Gastrocnemius medialis (tissue), 4 donors: ENCODE measurements at regions not wholly inside any gene's neighbourhood (a gene's known extent, or its start where the extent isn't known, plus 50 kb on each side); places are given as distances from the start of the nearest gene placed in this dataset.

Experiments used
- CTCF ChIP-seq, 5 experiments: fragments of 450-650 bp in 3 of 5; fragments of 200-600 bp in 2 of 5; sonication (generic) in 2 of 5; IDR thresholded peaks in 4 of 5; conservative IDR thresholded peaks in 1 of 5; 1 replicate in 4 of 5; 2 replicates in 1 of 5; pipeline ENCODE4 v1.5.1; 2016 to 2019; ENCODE audit warnings: antibody characterized with exemption in 5 of 5, mild to moderate bottlenecking in 3 of 5, moderate library complexity in 3 of 5
- POLR2A ChIP-seq, 2 donors: fragments of 450-650 bp; IDR thresholded peaks; one replicate each; pipeline ENCODE4 v1.6.1; 2017; ENCODE audit warnings: antibody characterized with exemption in 2 of 2, mild to moderate bottlenecking in 2 of 2, moderate library complexity in 2 of 2

- no peak for TF ChIP-seq CTCF (IDR thresholded peaks at IDR 0.05 in 4 of 5, conservative IDR thresholded peaks at IDR 0.05 in 1 of 5)
- no peak for TF ChIP-seq POLR2A (IDR thresholded peaks at IDR 0.05)
Measured at GRCh38 chr14:45786266-45786665, 533.3 kb upstream of the MIS18BP1 start.
